ENCODE measurements at regions not wholly inside any gene's neighbourhood (a gene's known extent, or its start where the extent isn't known, plus 50 kb on each side); places are given as distances from the start of the nearest gene placed in this dataset.

DNA sequence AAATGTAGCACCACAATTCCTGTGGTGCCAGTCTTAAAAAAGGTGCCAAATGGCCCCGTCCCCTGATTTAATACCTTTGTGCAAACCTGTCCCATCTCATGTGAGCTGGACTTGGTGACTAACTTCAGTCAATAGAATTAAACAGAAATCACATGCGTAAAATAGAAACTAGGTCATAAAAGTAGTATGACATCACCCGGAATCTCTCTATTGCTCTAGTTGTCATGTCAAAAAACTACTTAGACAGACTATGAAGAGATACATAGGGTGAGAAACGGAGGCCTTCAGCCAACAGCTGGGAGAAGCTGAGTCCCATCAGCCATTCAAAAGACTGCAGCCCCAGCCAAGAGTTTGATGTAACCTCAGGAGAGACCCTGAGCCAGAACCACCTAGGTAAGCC lies 293.5 kb upstream of the HS3ST1 start:
- no peak overlapping the region for H2AFZ ChIP-seq (ENCODE audit: insufficient read depth, low read depth, low read length, poor library complexity, severe bottlenecking)
- H3K79me2 ChIP-seq (ENCODE audit: insufficient read depth, low read length): no peaks in the 10 kb centered on the region
- no peaks in the 10 kb centered on the region for H4K20me1 ChIP-seq (ENCODE audit: insufficient read depth, low read length)
- H3K4me2 ChIP-seq (replicated peaks; ENCODE audit: extremely low read depth, low read length, poor library complexity, severe bottlenecking): no peak overlapping the region
- Mint-ChIP-seq H3K4me1 (no peaks in the 10 kb centered on the region), H3K27ac (no peak overlapping the region), H3K36me3 (no peaks in the 10 kb centered on the region), H3K4me3 (no peak overlapping the region), H3K9me3 (peaks cover 0 to 2% (median 0%) of the 10 kb centered on the region in 7 donors), H3K27me3 (ENCODE audit: low read depth in 3 of 3) (no peaks in the 10 kb centered on the region)
- H3K4me3 ChIP-seq (replicated peaks in 1 of 3; ENCODE audit: low read depth in 2 of 3, low read length in 3 of 3): no peak overlapping the region
- TF ChIP-seq, protein P1, sequence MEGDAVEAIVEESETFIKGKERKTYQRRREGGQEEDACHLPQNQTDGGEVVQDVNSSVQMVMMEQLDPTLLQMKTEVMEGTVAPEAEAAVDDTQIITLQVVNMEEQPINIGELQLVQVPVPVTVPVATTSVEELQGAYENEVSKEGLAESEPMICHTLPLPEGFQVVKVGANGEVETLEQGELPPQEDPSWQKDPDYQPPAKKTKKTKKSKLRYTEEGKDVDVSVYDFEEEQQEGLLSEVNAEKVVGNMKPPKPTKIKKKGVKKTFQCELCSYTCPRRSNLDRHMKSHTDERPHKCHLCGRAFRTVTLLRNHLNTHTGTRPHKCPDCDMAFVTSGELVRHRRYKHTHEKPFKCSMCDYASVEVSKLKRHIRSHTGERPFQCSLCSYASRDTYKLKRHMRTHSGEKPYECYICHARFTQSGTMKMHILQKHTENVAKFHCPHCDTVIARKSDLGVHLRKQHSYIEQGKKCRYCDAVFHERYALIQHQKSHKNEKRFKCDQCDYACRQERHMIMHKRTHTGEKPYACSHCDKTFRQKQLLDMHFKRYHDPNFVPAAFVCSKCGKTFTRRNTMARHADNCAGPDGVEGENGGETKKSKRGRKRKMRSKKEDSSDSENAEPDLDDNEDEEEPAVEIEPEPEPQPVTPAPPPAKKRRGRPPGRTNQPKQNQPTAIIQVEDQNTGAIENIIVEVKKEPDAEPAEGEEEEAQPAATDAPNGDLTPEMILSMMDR (IDR thresholded peaks at IDR 0.05): no peak
- no peaks in the 10 kb centered on the region for H3K27me3 ChIP-seq (ENCODE audit: control insufficient read depth in 2 of 2, insufficient read depth in 2 of 2, low read length in 2 of 2)
- H3K9me3 ChIP-seq (replicated peaks in 1 of 2; ENCODE audit: control insufficient read depth in 1 of 2, insufficient read depth in 1 of 2, low read length in 2 of 2): no peaks in the 10 kb centered on the region
- WGBS (ENCODE audit: insufficient coverage): 100% methylated on average over 1 of the region's 4 CpGs
- H3K36me3 ChIP-seq (replicated peaks in 1 of 2; ENCODE audit: control insufficient read depth in 1 of 2, insufficient read depth in 2 of 2, low read length in 2 of 2): no peaks in the 10 kb centered on the region
- H3K4me1 ChIP-seq (ENCODE audit: control insufficient read depth in 1 of 2, insufficient read depth in 2 of 2, low read length in 2 of 2): no peaks in the 10 kb centered on the region
- no peak overlapping the region for H3K9ac ChIP-seq (ENCODE audit: insufficient read depth, low read length, poor library complexity, severe bottlenecking)
- no peak for DNase-seq
- H3K27ac ChIP-seq (ENCODE audit: low read depth in 1 of 2, low read length in 2 of 2): no peak overlapping the region
- intact Hi-C loops (cut with micrococcal nuclease): loop anchor here in 1 of 2 donors (10.0 kb wide), 1 partner anchor 1137 kb away; no protein-coding TSS in a partner anchor

DNA sequence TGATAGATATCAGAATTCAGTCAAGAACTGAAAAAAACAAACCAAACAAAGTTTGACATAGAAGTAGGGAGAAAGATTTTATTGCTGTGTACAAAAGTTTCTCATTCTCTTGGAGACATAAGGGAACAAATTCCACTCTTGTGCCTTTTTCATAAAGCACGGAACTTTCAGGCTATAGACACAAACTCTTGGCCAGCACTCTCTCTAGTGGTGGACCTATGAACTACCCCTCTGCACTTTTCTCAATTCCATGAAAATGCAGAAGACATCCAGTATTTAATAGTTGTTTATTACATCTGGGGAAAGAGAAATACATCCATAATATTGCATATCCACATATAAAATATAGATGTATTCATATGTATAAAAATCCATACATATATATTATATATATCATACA lies 291.6 kb upstream of the HS3ST1 start:
- H3K4me1 ChIP-seq (ENCODE audit: control insufficient read depth in 1 of 2, insufficient read depth in 2 of 2, low read length in 2 of 2): no peaks in the 10 kb centered on the region
- TF ChIP-seq, protein P1 (IDR thresholded peaks at IDR 0.05): peak; percentile 65
- DNase-seq: peak in 2 of 3 donors; percentile 3 to 7
- intact Hi-C loops (cut with micrococcal nuclease): loop anchor here in 1 of 2 donors (10.0 kb wide), 1 partner anchor 1135 kb away; no protein-coding TSS in a partner anchor
- Mint-ChIP-seq H3K9me3 (peaks cover 0 to 5% (median under 1%) of the 10 kb centered on the region in 7 donors), H3K36me3 (no peaks in the 10 kb centered on the region), H3K4me1 (no peaks in the 10 kb centered on the region), H3K27ac (no peak overlapping the region), H3K4me3 (no peak overlapping the region), H3K27me3 (ENCODE audit: low read depth in 3 of 3) (no peaks in the 10 kb centered on the region)
- H3K9ac ChIP-seq (ENCODE audit: insufficient read depth, low read length, poor library complexity, severe bottlenecking): no peak overlapping the region
- no peaks in the 10 kb centered on the region for H3K9me3 ChIP-seq (replicated peaks in 1 of 2; ENCODE audit: control insufficient read depth in 1 of 2, insufficient read depth in 1 of 2, low read length in 2 of 2)
- no peaks in the 10 kb centered on the region for H3K36me3 ChIP-seq (replicated peaks in 1 of 2; ENCODE audit: control insufficient read depth in 1 of 2, insufficient read depth in 2 of 2, low read length in 2 of 2)
- H3K4me2 ChIP-seq (replicated peaks; ENCODE audit: extremely low read depth, low read length, poor library complexity, severe bottlenecking): no peak overlapping the region
- no peaks in the 10 kb centered on the region for H4K20me1 ChIP-seq (ENCODE audit: insufficient read depth, low read length)
- H3K27ac ChIP-seq (ENCODE audit: low read depth in 1 of 2, low read length in 2 of 2): no peak overlapping the region
- no peak overlapping the region for H3K4me3 ChIP-seq (replicated peaks in 1 of 3; ENCODE audit: low read depth in 2 of 3, low read length in 3 of 3)
- no CpG with 5 or more reads among the region's 1 CpG for WGBS (ENCODE audit: insufficient coverage)
- no peaks in the 10 kb centered on the region for H3K27me3 ChIP-seq (ENCODE audit: control insufficient read depth in 2 of 2, insufficient read depth in 2 of 2, low read length in 2 of 2)
- H3K79me2 ChIP-seq (ENCODE audit: insufficient read depth, low read length): no peaks in the 10 kb centered on the region
- H2AFZ ChIP-seq (ENCODE audit: insufficient read depth, low read depth, low read length, poor library complexity, severe bottlenecking): no peak overlapping the region
